Activated CD4-positive, alpha-beta T cell treated with anti-CD3 and anti-CD28 coated beads, Interleukin-10, Interleukin-2, amounts not matched to agents 100 ng/mL and 50 ng/mL, durations not matched to agents 16 hours and 8 hours (primary cell): ENCODE measurements at regions not wholly inside any gene's neighbourhood (a gene's known extent, or its start where the extent isn't known, plus 50 kb on each side); places are given as distances from the start of the nearest gene placed in this dataset.
"Not testable (repeated sequence)": the region's sequence is repeated elsewhere in the genome, so short reads cannot be mapped to it uniquely, and the experiment has no call there.

Source experiments
- DNase-seq: peaks from one replicate; pipeline ENCODE4 v3.0.0-alpha.2; 2020

DNA sequence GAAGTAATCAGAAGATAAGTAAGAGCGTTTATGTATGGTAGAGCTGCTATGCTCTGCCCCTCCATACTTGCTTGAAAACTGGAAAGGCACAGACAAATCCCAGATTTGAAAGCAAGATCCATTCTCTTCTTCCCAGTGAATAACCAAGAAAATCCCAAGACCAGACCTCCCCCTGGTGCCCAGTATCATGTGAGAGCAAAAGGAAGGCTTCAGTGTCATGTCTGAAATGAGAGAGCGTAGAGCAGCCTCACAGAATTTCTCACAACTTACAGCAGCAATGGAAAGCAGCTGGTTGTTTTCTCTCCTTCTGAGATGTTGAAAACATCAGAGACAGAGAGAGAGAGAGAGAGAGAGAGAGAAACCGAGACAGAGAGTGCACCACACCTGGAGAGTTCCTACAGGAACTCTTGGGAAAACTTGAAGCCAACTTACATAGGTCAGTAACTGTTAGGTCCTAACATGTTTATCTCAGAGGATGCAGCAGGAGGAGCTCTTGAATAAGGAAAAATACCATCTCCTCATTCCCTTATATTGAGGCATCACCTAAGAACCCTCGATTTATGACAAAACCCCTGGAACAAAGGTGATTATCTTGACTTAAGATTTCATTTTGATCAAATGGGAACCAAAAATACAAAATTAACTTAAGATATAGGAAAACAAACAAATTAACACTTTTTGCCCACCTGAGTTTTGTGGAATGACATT is 273.3 kb downstream of the NSUN3 start:
- DNase-seq, result no peak

DNA sequence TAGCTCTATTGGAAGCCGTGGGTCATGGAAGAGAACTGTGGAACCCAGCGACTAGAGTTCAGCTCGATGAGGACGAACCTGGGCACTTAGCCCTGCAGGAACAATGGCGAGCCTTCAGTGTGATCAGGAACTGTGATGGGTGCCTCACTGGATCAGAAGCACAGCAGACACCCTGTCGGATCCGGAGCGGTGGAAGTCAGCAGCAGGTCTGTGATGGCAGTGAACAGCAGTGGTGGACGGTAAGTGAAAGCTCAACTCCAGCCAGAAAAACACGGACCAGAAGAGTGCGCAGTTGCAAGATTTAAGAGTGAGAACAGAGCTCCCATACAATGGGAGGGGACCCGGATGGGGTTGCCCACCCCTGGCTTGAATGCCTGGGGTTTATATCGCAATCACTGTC is 282.2 kb downstream of the NSUN3 start:
- DNase-seq, result no peak

DNA sequence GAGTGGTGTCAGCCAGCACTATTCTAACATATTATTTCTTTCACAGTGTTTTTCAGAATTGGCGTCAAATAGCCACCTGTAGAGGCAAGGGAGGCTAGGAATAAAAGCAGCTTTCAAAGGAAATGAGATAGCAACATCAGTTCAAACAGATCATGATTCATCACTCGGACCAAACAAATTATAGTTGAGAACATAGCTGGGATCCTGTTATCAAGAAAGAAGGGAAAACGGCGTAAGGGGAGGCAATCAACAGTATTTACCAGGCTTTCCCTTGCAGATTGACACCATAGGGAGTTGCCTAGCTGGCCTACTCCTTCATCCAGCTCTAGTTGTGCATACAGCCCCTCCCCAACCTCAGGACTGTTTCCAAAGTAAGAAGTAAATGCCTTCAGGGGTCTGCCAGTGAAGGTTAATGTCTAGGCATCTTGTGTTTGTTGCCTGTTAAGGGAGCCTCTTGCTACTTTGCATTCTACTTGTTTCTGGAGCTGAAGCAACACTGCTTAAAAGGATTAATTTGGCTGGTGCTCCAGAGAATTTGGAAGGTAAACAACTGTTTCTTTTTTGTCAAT is 286.5 kb downstream of the NSUN3 start:
- DNase-seq, result no peak

DNA sequence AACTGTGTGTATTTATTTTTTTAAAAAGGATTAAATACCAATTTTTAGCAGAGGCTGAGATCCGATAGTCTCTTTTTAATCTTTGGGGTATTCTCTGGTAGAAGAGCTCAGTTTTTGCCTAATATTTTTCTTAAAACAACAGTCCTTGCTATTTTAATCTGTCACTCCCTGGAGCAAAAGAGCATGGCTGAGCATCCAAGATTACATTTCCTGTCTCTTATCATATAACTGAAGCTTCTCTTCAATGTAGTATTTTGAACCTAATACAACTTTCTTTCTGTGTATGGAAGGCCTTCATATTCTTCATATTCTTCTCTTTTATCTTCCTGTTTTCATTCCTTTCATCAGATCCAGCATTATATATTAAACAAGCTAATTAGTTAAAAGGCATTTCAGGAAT is 293.7 kb downstream of the NSUN3 start:
- DNase-seq, result no peak

DNA sequence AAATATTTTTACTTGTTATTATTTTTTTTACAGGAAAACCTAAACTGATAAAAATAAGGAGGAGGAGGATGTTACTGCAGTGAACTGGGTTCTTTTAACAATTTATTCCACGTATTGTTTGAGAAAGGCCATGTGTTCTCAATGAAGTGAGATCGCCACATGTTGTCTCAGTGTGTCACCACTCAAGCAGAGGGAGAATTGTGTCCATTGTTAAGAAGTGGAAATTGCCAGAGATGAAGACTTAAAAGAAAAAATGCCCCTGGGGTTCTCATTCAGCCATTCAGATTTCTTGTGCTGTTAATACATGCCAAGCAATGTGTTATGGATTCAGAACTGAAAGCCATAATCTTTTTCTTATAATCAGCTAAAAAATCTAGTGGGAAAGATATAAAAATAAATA is 297.1 kb downstream of the NSUN3 start:
- DNase-seq, result no peak

DNA sequence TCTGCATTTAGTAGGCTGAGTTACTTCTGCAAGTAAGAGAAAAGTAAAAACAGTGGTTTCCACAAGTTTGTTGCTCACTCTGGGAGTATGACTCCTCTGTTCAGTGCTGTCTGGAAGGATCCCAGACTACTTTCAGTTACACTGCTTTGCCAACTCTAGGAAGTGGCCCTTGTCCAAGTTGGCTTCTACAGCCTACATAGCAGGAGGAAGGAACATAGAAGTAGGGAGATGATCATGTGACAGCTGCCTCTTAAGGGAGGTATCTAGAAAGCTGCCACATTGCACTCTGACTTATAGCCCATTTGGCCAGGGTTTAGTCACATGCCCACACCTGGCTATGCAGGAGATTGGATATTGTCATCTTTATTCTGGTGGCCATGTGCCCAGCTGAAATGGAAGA is 298.1 kb downstream of the NSUN3 start:
- DNase-seq, result no peak

DNA sequence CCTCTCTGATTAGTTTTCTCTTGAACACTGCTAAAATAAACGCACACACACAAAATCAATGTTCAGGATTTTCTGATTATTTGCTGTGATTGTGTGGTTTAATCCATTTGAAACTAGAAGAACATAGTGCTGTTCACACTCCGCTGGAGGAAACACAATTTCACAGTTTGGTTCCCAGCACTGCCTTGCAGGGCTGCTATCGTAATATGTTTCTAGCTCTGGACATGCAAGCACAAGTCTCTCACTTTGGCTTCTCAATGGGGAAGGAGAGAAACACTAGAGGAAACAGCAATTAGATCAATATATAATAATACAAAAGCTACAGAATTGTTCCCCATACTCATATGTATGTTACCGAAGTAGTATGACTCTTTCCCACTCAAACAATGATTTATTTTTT is 299.5 kb downstream of the NSUN3 start:
- no peak for DNase-seq

DNA sequence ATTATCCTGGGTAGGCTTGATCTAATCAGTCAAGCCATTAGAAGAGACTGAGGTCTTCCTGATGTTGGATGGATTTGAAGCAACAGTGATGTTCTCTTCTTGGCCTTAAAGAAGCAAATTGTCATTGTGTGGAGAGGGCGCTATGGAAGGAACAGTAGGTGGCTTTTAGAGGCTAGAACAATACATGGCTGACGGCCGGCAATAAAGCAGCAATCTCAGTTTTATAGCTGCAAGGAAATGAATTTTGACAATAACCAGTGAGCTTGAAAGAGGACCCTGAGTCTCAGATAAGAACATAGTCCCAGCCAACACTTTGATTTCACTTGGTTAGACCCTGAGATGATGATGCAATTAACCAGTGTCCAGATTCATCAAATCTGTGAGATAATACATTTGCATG is 302.1 kb downstream of the NSUN3 start:
- no peak for DNase-seq

DNA sequence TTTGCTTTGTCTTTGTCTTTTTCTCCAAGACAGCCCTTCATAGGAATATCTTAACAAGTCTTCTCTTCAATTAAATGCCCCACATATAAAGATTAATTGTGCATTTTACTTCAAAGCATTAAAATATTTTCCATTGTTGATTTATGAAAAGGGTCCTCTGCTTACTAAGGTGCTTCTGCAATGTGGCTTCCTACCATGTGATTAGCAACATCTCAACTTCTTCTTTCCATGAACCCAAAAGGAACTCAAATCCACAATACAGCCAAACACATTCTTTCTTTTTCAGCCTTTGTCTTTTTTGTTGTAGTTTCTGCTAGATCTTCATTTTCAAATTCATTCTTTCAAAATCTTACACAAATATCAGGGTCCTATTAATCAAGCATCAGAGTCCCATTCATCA is 309.2 kb downstream of the NSUN3 start:
- no peak for DNase-seq

DNA sequence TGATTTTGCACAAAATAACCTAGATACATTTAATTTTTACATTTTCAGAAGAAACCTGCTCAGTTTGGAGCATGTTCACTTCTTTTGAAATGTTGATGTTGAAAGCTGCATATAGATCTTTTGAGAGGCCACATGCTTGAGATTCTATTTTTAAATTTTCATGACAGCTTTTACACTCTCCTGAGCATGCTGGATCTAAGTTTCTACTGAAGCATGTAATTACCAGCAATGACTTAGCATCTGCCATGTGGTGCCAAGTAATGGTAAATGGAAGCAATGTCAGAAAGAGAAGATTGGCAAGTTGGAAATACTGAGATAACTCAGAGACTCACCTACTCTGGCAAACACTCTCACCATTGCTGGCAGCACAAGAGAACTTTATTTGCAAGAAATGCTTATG is 310.6 kb downstream of the NSUN3 start:
- DNase-seq, result no peak

DNA sequence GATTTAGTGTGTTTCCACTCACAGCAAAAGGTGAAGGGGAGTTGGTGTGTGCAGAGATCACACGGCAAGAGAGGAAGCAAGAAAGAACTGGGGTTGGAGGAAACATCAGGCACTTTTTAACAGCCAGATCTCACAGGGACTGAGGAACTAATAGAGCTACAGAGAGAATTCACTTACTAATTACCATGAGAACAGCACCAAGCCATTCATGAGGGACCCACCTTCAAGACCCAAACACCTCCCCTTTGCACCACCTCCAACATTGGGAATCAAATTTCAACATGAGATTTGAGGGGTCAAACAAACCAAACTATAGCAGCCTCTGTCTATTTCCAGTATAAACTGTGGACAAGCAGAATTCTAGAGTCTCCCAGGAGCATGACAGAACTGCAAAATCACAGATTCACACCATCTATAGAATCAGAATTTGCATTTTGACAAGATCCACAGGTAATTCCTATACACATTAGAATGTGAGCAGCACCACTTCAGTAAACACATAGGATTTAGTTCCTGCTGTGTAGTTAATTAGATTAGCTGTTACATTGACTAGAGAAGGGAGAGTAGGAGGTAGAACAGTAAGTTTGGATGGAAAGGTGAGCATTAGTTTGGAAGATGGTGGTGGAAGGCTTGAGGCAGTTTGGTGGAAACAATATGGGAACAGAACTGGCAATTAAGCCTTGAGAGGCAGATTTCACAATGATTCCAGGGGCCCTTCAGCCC is 311.7 kb downstream of the NSUN3 start:
- no peak for DNase-seq

DNA sequence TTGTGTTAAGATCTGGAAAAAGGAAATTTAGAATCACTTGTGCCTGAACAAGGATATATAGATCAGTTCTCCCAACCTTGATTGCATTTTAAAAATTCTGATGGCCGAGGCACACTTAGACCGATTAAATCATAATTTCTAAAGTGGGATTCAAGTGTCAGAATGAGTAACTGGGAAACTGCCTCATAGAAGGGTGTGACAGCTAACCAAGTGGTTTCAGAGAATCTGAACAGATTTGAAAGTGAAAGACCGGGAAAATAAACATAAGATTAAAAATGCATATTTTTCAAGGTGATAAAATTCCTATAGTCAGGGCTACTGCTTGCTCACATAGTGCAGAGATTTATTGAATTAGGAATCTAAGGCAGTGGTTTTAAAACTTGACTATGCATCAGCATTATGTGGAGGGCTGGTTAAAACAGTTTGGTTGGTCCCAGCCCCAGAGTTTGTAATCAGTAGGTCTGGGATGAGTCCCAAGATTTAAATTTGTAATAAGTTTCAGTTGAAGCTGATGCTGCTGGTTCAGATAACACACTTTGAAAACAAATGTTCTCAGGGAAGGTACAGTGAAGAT is 314.3 kb downstream of the NSUN3 start:
- DNase-seq, result not testable (repeated sequence)

DNA sequence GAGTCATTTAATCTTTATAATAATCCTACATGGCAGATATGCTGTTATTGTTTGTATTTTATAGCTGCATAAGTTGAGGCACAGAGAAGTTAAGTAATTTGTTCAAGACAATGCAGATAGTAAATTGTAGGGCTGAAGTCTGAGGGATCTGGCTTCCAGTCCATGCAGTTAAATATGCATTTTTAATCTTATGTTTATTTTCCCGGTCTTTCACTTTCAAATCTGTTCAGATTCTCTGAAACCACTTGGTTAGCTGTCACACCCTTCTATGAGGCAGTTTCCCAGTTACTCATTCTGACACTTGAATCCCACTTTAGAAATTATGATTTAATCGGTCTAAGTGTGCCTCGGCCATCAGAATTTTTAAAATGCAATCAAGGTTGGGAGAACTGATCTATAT is 315.0 kb downstream of the NSUN3 start:
- not testable (repeated sequence) for DNase-seq

DNA sequence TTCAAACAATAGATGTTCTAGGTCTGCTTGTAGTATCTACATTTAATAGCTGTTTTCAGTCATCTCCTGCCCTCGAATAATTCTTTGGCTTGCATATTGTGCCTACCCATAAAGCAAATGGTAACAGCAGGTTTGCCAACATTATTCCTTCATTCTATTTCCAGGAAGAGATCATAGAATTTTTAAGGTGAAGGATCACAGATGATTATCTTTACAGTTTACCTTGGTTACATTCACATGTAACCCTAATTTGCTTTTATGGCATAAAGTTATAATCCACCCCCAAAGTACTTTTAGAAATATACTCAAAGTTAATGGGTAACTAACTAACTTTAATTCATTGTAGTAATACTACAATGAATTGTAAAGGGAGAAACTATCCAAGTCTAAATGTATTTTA is 315.5 kb downstream of the NSUN3 start:
- no peak for DNase-seq

DNA sequence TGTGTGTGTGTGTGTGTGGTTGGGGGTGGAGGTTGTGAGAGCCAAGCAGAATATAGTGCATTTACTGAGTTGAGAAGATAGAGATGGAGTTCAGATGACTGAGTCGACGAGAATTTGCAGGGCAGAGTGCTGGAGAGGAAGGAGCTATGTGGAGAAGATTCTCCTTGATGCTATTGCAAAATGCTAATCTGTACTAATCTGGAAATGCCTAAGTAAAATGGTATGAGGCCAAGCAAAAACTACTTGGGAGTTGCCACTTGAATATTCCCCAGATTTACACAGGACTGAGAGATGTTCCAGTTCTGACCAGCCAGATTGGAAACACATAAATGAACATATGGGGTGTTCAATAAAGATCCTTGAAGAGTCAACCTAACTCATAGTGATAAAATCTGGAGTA is 316.4 kb downstream of the NSUN3 start:
- no peak for DNase-seq

DNA sequence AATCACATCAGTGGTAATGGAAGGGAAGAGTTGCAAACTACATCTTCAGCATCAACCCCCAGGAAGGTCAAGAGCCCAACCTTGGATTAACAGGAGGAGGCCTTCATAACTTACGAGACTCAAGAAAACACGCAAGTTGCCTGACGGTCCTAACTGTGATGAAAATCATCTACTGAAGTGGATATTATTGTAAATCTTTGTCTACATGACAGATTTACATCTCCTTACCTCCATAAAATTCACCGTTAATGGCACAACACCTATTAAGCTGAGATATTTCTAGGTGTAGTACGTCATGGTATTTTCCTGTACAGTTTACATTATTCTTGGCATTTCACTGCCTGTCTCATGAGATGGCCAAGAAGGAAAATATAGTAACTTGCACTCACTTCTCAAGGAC is 332.0 kb downstream of the NSUN3 start:
- DNase-seq, result no peak

DNA sequence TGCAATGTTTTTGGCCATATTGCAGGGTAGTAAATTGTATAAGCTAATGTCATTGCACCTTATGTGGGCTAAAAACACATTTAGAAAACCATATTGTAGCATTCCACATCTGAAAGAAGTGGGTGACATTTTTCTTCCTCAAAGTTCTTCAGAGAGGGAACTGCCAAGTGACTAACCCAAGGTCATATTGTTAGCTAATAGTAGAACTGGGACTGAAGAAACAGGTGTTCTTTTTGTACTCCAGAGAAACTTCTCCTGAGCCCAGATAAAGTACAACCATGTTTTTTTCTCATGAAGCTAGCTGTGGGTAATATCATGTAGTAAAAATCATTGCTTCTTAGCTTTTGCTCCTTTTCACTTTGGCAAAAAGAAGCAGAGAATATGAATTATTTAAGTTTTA is 333.0 kb downstream of the NSUN3 start:
- DNase-seq, result no peak

DNA sequence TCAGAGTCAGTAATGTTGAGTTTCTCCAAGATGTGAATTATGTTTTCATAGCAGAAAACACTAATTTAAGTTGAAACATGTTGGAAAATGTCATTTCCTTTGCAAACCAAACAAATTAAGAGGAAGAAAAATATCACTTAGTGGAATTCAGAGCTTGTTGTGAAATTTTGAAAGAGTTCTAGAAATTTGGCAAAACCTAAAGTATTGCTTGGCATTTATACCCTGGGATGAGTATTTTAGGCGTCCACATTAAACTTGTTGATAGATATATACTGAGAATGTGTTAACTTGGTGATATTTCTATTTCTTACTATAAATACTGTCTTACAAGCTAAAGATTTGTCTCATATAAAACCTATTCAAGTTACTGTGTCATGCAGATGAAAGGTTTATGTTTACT is 335.2 kb downstream of the NSUN3 start:
- no peak for DNase-seq

DNA sequence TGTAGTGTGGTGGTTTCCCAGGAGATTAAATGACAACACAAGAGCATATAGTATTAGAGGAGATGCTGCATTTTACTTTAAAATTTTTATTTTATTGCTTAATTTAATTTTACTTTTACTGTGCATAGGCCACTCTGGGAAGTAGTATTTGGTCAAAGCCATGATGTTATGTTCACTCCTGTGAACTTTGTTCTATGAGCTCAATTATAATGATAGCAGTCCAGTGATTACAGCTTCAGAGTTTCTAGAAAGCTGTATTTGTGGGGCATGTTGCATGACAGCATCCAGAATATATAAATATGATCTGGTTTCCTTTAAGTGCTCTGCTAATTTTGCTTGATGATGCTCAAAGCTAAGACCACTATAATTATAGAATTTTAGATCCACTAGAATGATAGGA is 338.6 kb downstream of the NSUN3 start:
- no peak for DNase-seq

DNA sequence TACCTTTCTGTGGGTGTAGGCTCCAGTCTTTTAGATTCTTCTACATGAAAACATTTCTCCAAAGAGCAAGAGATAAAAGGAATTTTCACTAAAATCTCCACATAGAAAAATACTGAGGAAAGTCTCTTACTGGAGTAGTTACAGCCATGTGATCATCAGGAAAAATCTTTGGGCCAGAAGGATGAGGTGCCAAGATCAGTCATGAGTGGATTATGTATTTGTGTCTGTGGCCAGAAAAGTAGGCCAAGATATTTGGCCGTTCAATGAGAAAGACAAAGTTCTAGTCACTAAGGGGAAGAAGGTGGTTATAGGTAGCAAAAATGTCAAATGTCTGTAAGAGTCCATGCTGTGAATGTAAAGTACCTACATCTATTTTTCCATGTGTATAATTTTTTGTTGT is 339.3 kb downstream of the NSUN3 start:
- DNase-seq, result no peak

DNA sequence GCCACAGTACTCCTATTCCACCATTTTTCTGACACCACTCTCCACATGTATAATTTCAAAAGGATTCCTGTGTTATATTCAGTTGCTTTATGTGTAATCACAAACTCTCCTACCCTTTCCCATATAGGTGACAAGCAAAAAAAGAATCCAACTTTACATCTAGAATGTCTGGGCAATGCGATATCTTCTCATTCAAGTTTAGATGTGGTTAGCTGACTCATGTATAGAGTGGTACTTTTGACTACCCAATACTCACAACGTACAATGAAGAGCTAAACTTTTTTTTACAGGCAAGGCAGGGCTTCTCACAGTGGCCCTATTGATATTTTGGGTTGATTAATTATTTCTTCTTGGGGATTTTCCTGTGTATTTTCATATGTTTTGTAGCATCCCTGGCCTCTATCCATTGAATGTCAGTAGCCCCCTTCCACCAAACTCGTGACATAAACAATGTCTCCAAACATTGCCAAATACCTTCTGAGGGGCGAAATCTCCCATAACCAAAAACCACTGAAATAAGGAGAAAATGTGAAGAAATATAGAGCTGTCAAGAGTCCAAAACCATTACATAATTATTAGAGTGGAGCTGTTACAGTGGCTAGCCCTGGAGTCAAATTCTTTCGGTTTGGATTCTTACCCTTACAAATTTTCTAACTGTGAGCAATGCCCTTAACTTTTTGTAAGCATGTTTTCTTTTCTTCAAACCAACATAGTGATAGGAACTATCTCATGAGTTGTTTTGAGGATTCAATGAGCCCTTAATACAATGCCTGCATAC is 342.6 kb downstream of the NSUN3 start:
- peak; percentile 15 for DNase-seq

DNA sequence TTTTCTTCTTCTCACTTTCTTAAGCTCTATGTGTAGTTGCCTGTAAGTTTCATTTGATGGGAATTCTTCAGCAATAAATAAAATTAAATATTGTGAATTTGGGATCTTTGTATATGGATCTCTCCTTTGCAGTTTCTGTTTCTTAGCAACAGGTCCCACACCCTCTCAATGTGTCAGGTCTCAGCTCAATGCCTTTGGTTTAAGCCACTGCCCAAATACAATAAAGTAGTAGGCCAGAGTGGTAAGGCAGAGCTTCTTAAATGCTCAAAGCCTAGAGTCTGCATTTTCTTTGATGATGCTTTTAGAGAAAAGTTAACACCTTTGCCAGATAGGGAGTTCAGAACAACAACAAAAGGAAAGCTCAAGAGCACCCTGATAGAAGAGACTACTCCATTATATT is 343.7 kb downstream of the NSUN3 start:
- no peak for DNase-seq

DNA sequence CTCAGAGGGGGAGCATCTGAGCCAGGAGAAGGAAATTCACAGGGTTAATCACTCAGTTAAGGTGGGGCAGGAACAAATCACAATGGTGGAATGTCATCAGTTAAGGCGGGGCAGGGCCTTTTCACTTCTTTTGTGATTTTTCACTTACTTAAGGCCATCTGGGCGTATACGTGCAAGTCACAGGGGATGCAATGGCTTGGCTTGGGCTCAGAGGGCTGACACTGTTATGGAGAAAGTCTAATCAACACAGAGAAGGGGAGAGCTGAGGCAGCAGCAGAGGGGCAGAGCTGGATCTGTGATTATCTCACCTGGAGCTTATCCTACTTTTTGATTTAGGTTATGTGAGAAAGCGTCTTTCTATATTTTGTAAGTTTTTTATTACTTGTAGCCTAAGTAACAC is 350.1 kb downstream of the NSUN3 start:
- not testable (repeated sequence) for DNase-seq
